Esophagus muscularis mucosa (tissue), 4 donors: ENCODE measurements at regions not wholly inside any gene's neighbourhood (a gene's known extent, or its start where the extent isn't known, plus 50 kb on each side); places are given as distances from the start of the nearest gene placed in this dataset.

Experiments
- DNase-seq: peaks from one replicate; pipeline ENCODE4 v3.0.0-alpha.2; 2017; ENCODE audit errors: extremely low spot score
- H3K27ac ChIP-seq, 4 donors: fragments of 200-600 bp; sonication (generic); replicated peaks in 1 of 4; 1 replicate in 3 of 4; 2 replicates in 1 of 4; pipeline ENCODE4 v1.5.1; 2016 to 2019; ENCODE audit warnings: mild to moderate bottlenecking in 1 of 4
- H3K27me3 ChIP-seq, 4 donors: fragments of 200-600 bp; sonication (generic); one replicate each; pipeline versions ENCODE4 v1.5.1 to v1.6.0; 2016 to 2019
- H3K36me3 ChIP-seq, 4 donors: fragments of 200-600 bp; sonication (generic); one replicate each; pipeline ENCODE4 v1.5.1; 2016 to 2019
- H3K4me1 ChIP-seq, 4 donors: fragments of 200-600 bp; sonication (generic); one replicate each; pipeline ENCODE4 v1.5.1; 2016 to 2019
- H3K4me3 ChIP-seq, 4 donors: fragments of 200-600 bp; sonication (generic); 1 replicate in 2 of 4; 2 replicates in 2 of 4; pipeline ENCODE4 v1.5.1; 2016 to 2019; ENCODE audit warnings: mild to moderate bottlenecking in 4 of 4, moderate library complexity in 1 of 4
- H3K9me3 ChIP-seq, 4 donors: fragments of 200-600 bp; sonication (generic); 1 replicate in 3 of 4; 2 replicates in 1 of 4; pipeline ENCODE4 v1.5.1; 2016 to 2019
- EP300 ChIP-seq: sonication (generic); formaldehyde crosslinking; IDR thresholded peaks from one replicate; pipeline ENCODE4 v1.6.1; 2017; ENCODE audit warnings: antibody characterized with exemption
- POLR2A ChIP-seq: fragments of 450-650 bp; IDR thresholded peaks from one replicate; pipeline ENCODE4 v1.6.1; 2017; ENCODE audit warnings: antibody characterized with exemption, moderate library complexity, mild to moderate bottlenecking, low read depth
- POLR2AphosphoS5 ChIP-seq, 2 donors: sonication (generic); formaldehyde crosslinking; IDR thresholded peaks; one replicate each; pipeline ENCODE4 v1.6.1; 2017; ENCODE audit warnings: antibody characterized with exemption in 2 of 2
- WGBS: methylation state at CpG from one replicate; pipeline ENCODE4 v1.1.5; 2018; 5-methylcytosine and 5-hydroxymethylcytosine counted together
- intact Hi-C: fragments of 100-400 bp; cut with DNase I; formaldehyde crosslinking; loops from one replicate; pipeline ENCODE4 v1.15.1; 2023
- TF ChIP-seq, protein P1 (sequence below), 3 experiments: fragments of 200-600 bp in 2 of 3; fragments of 450-650 bp in 1 of 3; sonication (generic) in 2 of 3; IDR thresholded peaks; one replicate each; pipeline ENCODE4 v1.5.1; 2017 to 2019; ENCODE audit warnings: antibody characterized with exemption in 3 of 3, mild to moderate bottlenecking in 2 of 3, moderate library complexity in 1 of 3

- 73% methylated on average over 2 of the region's 2 CpGs for WGBS
Observed at GRCh38 chr5:2049876-2050275, 167.2 kb upstream of the IRX4 start.

GRCh38 chr5:2048664-2049063, 165.9 kb upstream of the IRX4 start:
- WGBS: 65% methylated on average over 9 of the region's 9 CpGs
- Histone ChIP-seq H3K9me3 (peaks cover 0 to 10% (median 0%) of the 10 kb centered on the region in 4 donors), H3K4me1 (no peaks in the 10 kb centered on the region), H3K36me3 (no peaks in the 10 kb centered on the region), H3K4me3 (no peak overlapping the region), H3K27me3 (peaks cover 0 to 7% (median 0%) of the 10 kb centered on the region in 4 donors), H3K27ac (no peak overlapping the region)
- peak; percentile 75 for DNase-seq
- intact Hi-C loops: no loop called here
- TF ChIP-seq POLR2A (no peak), EP300 (no peak), POLR2AphosphoS5 (IDR thresholded peaks at IDR 0.05) (no peak)
- TF ChIP-seq, protein P1, sequence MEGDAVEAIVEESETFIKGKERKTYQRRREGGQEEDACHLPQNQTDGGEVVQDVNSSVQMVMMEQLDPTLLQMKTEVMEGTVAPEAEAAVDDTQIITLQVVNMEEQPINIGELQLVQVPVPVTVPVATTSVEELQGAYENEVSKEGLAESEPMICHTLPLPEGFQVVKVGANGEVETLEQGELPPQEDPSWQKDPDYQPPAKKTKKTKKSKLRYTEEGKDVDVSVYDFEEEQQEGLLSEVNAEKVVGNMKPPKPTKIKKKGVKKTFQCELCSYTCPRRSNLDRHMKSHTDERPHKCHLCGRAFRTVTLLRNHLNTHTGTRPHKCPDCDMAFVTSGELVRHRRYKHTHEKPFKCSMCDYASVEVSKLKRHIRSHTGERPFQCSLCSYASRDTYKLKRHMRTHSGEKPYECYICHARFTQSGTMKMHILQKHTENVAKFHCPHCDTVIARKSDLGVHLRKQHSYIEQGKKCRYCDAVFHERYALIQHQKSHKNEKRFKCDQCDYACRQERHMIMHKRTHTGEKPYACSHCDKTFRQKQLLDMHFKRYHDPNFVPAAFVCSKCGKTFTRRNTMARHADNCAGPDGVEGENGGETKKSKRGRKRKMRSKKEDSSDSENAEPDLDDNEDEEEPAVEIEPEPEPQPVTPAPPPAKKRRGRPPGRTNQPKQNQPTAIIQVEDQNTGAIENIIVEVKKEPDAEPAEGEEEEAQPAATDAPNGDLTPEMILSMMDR (IDR thresholded peaks at IDR 0.05): no peak

More at GRCh38 chr5:2049876-2050275, 167.2 kb upstream of the IRX4 start:
- Histone ChIP-seq H3K27me3 (peaks cover 0 to 4% (median 0%) of the 10 kb centered on the region in 4 donors), H3K4me3 (no peak overlapping the region), H3K9me3 (peaks cover 0 to 10% (median 0%) of the 10 kb centered on the region in 4 donors), H3K36me3 (no peaks in the 10 kb centered on the region), H3K27ac (no peak overlapping the region), H3K4me1 (no peaks in the 10 kb centered on the region)
- TF ChIP-seq, protein P1 (IDR thresholded peaks at IDR 0.05): no peak
- TF ChIP-seq POLR2AphosphoS5 (IDR thresholded peaks at IDR 0.05): no peak
- no peak for TF ChIP-seq POLR2A
- no peak for TF ChIP-seq EP300
- intact Hi-C loops: no loop called here
- DNase-seq: peak; percentile 66

DNA sequence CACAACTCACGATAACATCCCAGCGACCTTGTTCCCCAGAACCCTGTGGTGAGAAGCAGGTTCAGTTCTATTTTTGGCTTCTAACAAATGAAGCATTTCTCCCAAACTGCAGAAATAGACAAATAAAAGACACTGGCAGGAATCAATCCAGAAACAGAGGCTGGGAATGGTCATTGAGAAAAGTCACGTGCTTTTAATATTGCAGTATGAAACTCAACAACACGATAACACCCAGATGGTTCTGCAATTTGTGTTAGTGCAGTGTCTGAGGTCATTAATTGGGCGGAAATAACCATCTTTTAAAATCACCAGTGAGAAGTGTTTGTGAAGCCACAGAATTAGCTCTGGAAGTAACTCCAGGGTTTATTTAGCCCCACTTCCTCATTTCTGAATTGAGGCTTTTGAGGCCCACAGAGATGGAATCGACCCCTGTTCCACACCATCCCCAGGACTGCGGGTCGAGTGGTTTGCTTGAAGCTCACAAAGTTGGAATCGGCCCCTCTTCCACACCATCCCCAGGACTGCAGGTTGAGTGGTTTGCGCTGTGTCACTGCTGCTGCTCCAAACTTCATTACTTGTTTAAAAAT, 164.7 kb upstream of the IRX4 start:
- no peak overlapping the region for H3K27ac ChIP-seq
- intact Hi-C loops: no loop called here
- H3K27me3 ChIP-seq: peaks cover 0 to 14% (median 0%) of the 10 kb centered on the region in 4 donors
- DNase-seq: peak; percentile 62
- no peaks in the 10 kb centered on the region for H3K36me3 ChIP-seq
- TF ChIP-seq EP300: no peak
- no peak for TF ChIP-seq POLR2AphosphoS5 (IDR thresholded peaks at IDR 0.05)
- TF ChIP-seq, protein P1 (IDR thresholded peaks at IDR 0.05): no peak
- no peak for TF ChIP-seq POLR2A
- H3K9me3 ChIP-seq: peaks cover 0 to 10% (median 0%) of the 10 kb centered on the region in 4 donors
- no peaks in the 10 kb centered on the region for H3K4me1 ChIP-seq
- H3K4me3 ChIP-seq: no peak overlapping the region
- 70% methylated on average over 10 of the region's 10 CpGs for WGBS

- no peak overlapping the region for H3K4me3 ChIP-seq
- TF ChIP-seq, protein P1 (IDR thresholded peaks at IDR 0.05): no peak
- TF ChIP-seq POLR2AphosphoS5 (IDR thresholded peaks at IDR 0.05) (no peak), EP300 (no peak), POLR2A (no peak)
- H3K4me1 ChIP-seq: peaks cover 0 to 2% (median 1%) of the 10 kb centered on the region in 4 donors
- H3K9me3 ChIP-seq: peaks cover 0 to 10% (median 0%) of the 10 kb centered on the region in 4 donors
- peaks cover 0 to 26% (median 0%) of the 10 kb centered on the region in 4 donors for H3K27me3 ChIP-seq
- WGBS: 80% methylated on average over 7 of the region's 7 CpGs
- intact Hi-C loops: loop anchor here (5.0 kb wide), 1 partner anchor 282 kb away; no protein-coding TSS in a partner anchor
- DNase-seq: peak; percentile 62
- H3K36me3 ChIP-seq: no peaks in the 10 kb centered on the region
- no peak overlapping the region for H3K27ac ChIP-seq
Observed at GRCh38 chr5:2044041-2044440, 161.3 kb upstream of the IRX4 start.

DNA sequence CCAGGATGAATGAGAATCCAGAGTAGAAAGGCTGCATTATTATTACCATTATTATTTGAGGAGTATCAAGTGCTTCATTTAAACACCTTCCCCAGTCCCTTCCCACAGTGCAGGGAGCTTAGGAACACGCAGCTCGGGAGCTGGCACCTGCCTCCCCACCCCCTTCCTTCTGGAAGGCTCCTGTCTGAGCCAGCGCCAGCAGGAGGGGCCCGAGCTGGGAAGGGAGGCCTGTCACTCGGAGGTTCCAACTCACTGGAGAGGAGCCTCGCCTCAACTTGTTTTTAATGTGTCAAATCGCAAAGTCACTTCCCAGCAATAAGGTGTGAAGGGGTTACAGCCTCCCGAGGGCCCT, 156.4 kb upstream of the IRX4 start:
- peaks cover 0 to 39% (median 0%) of the 10 kb centered on the region in 4 donors for H3K27me3 ChIP-seq
- intact Hi-C loops: no loop called here
- WGBS: 38% methylated on average over 7 of the region's 8 CpGs
- H3K36me3 ChIP-seq: no peaks in the 10 kb centered on the region
- no peaks in the 10 kb centered on the region for H3K9me3 ChIP-seq
- TF ChIP-seq POLR2AphosphoS5 (IDR thresholded peaks at IDR 0.05): no peak
- TF ChIP-seq, protein P1 (IDR thresholded peaks at IDR 0.05): no peak
- no peak overlapping the region for H3K4me3 ChIP-seq
- H3K27ac ChIP-seq: no peak overlapping the region
- peak; percentile 83 for DNase-seq
- H3K4me1 ChIP-seq: peaks cover 0 to 14% (median 12%) of the 10 kb centered on the region in 4 donors
